GM12892 (cell line): ENCODE measurements at regions not wholly inside any gene's neighbourhood (a gene's known extent, or its start where the extent isn't known, plus 50 kb on each side); places are given as distances from the start of the nearest gene placed in this dataset.

Source experiments
- POLR2A ChIP-seq: IDR thresholded peaks from 2 replicates; pipeline ENCODE4 v1.6.1; 2011; ENCODE audit warnings: low read depth, low read length, control low read depth
- POLR2AphosphoS5 ChIP-seq: IDR thresholded peaks from 2 replicates; pipeline ENCODE4 v1.6.1; 2011; ENCODE audit warnings: low read depth, low read length, control low read depth

DNA sequence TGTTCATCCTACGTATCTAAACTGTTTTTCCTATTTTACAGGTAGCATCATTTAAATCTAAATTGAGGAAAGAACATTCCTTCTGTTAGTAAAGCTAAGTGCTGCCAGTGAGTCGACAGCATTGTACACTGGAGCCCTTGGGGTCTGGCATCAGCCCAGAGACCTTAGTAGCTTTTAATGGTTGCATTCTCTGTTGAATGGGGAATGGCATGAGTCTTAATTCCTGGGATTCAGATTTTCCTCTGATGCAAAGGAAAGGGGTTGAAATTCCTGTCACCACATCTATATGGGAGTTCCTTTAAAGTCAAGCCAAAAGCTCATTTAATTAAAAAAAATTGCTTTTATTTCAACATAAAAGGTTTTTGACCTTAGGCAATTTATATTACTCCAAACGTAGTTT is 148.4 kb upstream of the GBE1 start:
- TF ChIP-seq POLR2A (no peak), POLR2AphosphoS5 (no peak)
